Hepatocyte (in vitro differentiated cells): ENCODE measurements at regions not wholly inside any gene's neighbourhood (a gene's known extent, or its start where the extent isn't known, plus 50 kb on each side); places are given as distances from the start of the nearest gene placed in this dataset.

Experiments
- DNase-seq: peaks from one replicate; pipeline ENCODE4 v3.0.0-alpha.2; 2016; ENCODE audit warnings: low spot score
- H2AFZ ChIP-seq: fragments of 200-600 bp; sonication (generic); 2 replicates; pipeline ENCODE4 v1.6.0; 2016; ENCODE audit warnings: antibody characterized with exemption, mild to moderate bottlenecking
- H3K27ac ChIP-seq: fragments of 200-600 bp; sonication (generic); 2 replicates; pipeline ENCODE4 v1.5.1; 2016; ENCODE audit warnings: mild to moderate bottlenecking
- H3K27me3 ChIP-seq: fragments of 200-600 bp; sonication (generic); 2 replicates; pipeline ENCODE4 v1.6.1; 2016
- H3K36me3 ChIP-seq: fragments of 200-600 bp; sonication (generic); replicated peaks from 2 replicates; pipeline ENCODE4 v1.5.1; 2016; ENCODE audit warnings: low read depth; ENCODE audit not compliant: insufficient read depth
- H3K4me1 ChIP-seq: fragments of 200-600 bp; sonication (generic); 2 replicates; pipeline ENCODE4 v1.5.1; 2016; ENCODE audit warnings: mild to moderate bottlenecking, moderate library complexity; ENCODE audit not compliant: insufficient read depth
- H3K4me2 ChIP-seq: fragments of 200-600 bp; sonication (generic); 2 replicates; pipeline ENCODE4 v1.6.0; 2016
- H3K4me3 ChIP-seq: fragments of 200-600 bp; sonication (generic); 2 replicates; pipeline ENCODE4 v1.5.1; 2016; ENCODE audit warnings: mild to moderate bottlenecking
- H3K79me2 ChIP-seq: fragments of 200-600 bp; sonication (generic); 2 replicates; pipeline ENCODE4 v1.6.0; 2017; ENCODE audit warnings: mild to moderate bottlenecking
- H3K9me2 ChIP-seq: fragments of 200-600 bp; sonication (generic); replicated peaks from 2 replicates; pipeline ENCODE4 v1.6.0; 2017; ENCODE audit warnings: mild to moderate bottlenecking; ENCODE audit not compliant: insufficient read depth
- H3K9me3 ChIP-seq: fragments of 200-600 bp; sonication (generic); 2 replicates; pipeline ENCODE4 v1.5.1; 2016; ENCODE audit warnings: low read depth, mild to moderate bottlenecking
- H4K20me1 ChIP-seq: fragments of 200-600 bp; sonication (generic); 2 replicates; pipeline ENCODE4 v1.6.0; 2016; ENCODE audit warnings: mild to moderate bottlenecking; ENCODE audit not compliant: insufficient read depth, poor library complexity, severe bottlenecking
- CTCF ChIP-seq: fragments of 200-600 bp; sonication (generic); IDR thresholded peaks from 2 replicates; pipeline ENCODE4 v1.5.1; 2016; ENCODE audit warnings: antibody characterized with exemption, mild to moderate bottlenecking; ENCODE audit not compliant: poor library complexity
- EZH2 ChIP-seq: fragments of 200-600 bp; sonication (generic); IDR thresholded peaks from 2 replicates; pipeline ENCODE4 v1.6.1; 2016; ENCODE audit warnings: antibody characterized with exemption, mild to moderate bottlenecking, borderline replicate concordance
- EZH2phosphoT487 ChIP-seq: fragments of 200-600 bp; sonication (generic); IDR thresholded peaks from one replicate; pipeline ENCODE4 v1.6.1; 2018; ENCODE audit warnings: antibody characterized with exemption, mild to moderate bottlenecking, low read depth, moderate library complexity; ENCODE audit not compliant: unreplicated experiment, severe bottlenecking
- WGBS: methylation state at CpG from one replicate; pipeline ENCODE4 v1.1.6; 2016; ENCODE audit warnings: low lambda C conversion rate; ENCODE audit errors: missing lambda C conversion rate; 5-methylcytosine and 5-hydroxymethylcytosine counted together

- TF ChIP-seq EZH2phosphoT487 (no peak), EZH2 (no peak), CTCF (no peak)
- Histone ChIP-seq H2AFZ (no peak overlapping the region), H3K4me1 (no peaks in the 10 kb centered on the region), H4K20me1 (no peaks in the 10 kb centered on the region), H3K27me3 (no peaks in the 10 kb centered on the region), H3K4me2 (no peak overlapping the region), H3K4me3 (no peak overlapping the region), H3K9me2 (no peaks in the 10 kb centered on the region), H3K79me2 (no peaks in the 10 kb centered on the region), H3K36me3 (no peaks in the 10 kb centered on the region), H3K9me3 (no peaks in the 10 kb centered on the region), H3K27ac (no peak overlapping the region)
- no peak for DNase-seq
- 59% methylated on average over 2 of the region's 2 CpGs for WGBS
These were observed 664.2 kb upstream of the CPEB2 start for GRCh38 chr4:14337892-14338584.

DNA sequence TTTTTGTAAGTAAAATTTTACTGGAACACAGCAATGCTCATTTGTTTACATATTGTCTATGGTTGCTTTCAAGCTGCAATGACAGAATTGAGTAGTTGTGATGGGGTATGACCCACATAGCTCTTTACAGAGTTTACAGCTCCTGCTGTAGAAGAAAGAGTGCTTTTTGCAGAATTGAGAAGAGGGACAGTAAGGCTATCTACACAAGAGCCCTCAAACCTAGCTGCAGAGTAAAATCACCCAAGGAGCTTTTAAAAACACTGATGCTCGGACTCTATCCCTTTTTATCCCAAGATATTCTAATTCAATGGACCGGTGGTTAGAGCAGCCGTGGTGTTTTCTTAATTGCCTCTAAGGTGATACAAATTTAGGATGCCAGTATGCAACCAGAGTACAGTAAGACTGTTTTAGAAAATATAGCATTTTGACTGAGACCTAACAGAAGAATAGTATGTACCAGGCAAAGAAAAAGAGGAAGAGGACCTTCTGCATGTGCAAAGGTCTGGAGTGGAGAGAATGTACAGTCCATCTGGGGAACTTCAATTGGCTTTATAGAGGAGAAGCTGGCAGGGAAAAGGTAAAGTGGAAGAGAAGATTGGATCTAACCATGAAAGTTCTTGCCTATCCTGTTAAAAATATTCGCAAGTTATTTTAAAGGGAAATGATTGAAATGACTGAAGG, 663.6 kb upstream of the CPEB2 start:
- WGBS, result 84% methylated on average over 4 of the region's 4 CpGs
- DNase-seq, result no peak
- no peaks in the 10 kb centered on the region for H3K9me3 ChIP-seq
- H3K27ac ChIP-seq, result no peak overlapping the region
- H2AFZ ChIP-seq, result no peak overlapping the region
- H4K20me1 ChIP-seq, result no peaks in the 10 kb centered on the region
- no peaks in the 10 kb centered on the region for H3K9me2 ChIP-seq
- no peak overlapping the region for H3K4me3 ChIP-seq
- peaks cover 3% of the 10 kb centered on the region for H3K27me3 ChIP-seq
- H3K4me2 ChIP-seq, result no peak overlapping the region
- no peaks in the 10 kb centered on the region for H3K4me1 ChIP-seq
- H3K36me3 ChIP-seq, result no peaks in the 10 kb centered on the region
- no peaks in the 10 kb centered on the region for H3K79me2 ChIP-seq
- TF ChIP-seq EZH2 (no peak), EZH2phosphoT487 (no peak), CTCF (no peak)

DNA sequence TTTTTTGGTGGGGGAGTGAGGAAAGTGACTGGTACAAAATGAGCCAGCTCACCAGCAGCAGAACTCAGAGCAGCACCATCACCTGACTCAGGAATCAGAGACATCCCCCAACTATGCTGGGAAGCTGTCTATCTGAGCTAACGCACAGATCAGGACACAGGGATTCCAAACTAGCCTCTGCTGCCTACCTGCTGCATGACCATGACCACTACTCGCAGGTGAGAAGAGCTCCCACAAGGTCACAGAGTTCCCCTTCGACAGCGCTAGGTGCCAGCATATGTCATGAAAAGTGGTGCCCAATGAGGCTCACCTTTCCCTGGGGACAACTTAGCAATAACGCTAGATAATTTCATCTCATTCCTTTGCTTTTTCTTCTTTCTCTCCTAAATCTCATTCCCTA, 662.6 kb upstream of the CPEB2 start:
- H3K79me2 ChIP-seq, result no peaks in the 10 kb centered on the region
- WGBS, result 91% methylated on average over 5 of the region's 5 CpGs
- no peak overlapping the region for H2AFZ ChIP-seq

More for the DNA sequence above, 662.6 kb upstream of the CPEB2 start:
- no peaks in the 10 kb centered on the region for H4K20me1 ChIP-seq
- no peak overlapping the region for H3K27ac ChIP-seq
- H3K4me3 ChIP-seq, result no peak overlapping the region
- H3K9me2 ChIP-seq, result no peaks in the 10 kb centered on the region
- peaks cover 3% of the 10 kb centered on the region for H3K27me3 ChIP-seq
- no peaks in the 10 kb centered on the region for H3K36me3 ChIP-seq
- H3K4me1 ChIP-seq, result no peaks in the 10 kb centered on the region
- TF ChIP-seq EZH2, result no peak
- no peak for TF ChIP-seq EZH2phosphoT487
- no peak for TF ChIP-seq CTCF
- H3K9me3 ChIP-seq, result no peaks in the 10 kb centered on the region
- no peak for DNase-seq
- H3K4me2 ChIP-seq, result no peak overlapping the region
